HG03571 (cell line): ENCODE measurements at regions not wholly inside any gene's neighbourhood (a gene's known extent, or its start where the extent isn't known, plus 50 kb on each side); places are given as distances from the start of the nearest gene placed in this dataset.

Source experiments
- ATAC-seq: cut with Tn5 transposase; IDR thresholded peaks from one replicate; pipeline ENCODE4 v1.9.1; 2021; ENCODE audit not compliant: unreplicated experiment

- no peak for ATAC-seq
Measured at GRCh38 chr18:78396077-78396476, 583.5 kb upstream of the SALL3 start.

DNA sequence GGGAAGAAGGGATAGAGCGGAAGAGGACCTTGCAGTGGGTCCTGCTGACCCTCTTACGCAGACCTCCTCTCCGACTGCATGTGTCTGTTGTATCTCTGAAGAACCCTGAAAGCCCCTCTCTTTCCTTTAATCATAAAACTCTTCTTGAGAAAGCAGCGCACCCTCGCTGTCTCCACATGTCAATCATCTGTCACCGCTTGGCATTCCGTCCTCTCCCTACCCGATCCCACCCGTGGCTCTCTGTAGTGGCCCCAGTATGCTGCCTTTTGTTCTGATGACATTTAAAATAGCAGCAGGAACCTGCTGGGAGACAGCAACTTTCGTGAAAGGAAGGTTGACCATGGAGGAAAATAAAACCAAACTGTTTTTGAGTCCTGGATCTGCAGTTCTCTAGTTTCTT, 582.9 kb upstream of the SALL3 start:
- ATAC-seq: no peak

DNA sequence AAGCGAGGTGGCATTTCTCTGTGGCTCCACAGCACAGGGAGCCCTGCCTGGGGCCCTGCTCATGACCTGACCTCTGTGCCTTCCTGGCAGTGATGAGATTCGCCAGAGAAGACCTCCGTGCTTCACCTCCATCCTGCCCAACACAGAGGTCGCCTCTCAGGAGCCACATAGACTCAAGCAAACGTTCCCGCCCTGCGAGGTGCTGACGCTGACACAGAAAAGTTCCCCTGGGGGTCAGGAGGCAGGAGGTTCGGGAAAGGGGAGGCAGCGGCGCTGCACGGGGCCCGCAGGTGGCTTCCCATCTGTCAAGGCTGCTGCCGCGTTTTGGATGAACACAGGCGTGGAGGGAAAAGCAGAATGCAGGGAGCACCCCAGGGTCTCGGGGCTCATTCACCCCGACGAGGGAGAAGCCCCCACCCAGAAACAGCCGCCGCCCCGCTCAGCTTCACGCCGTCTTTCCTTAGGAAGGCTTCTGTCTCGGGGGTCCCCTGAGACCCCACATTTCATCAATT, 579.6 kb upstream of the SALL3 start:
- no peak for ATAC-seq

DNA sequence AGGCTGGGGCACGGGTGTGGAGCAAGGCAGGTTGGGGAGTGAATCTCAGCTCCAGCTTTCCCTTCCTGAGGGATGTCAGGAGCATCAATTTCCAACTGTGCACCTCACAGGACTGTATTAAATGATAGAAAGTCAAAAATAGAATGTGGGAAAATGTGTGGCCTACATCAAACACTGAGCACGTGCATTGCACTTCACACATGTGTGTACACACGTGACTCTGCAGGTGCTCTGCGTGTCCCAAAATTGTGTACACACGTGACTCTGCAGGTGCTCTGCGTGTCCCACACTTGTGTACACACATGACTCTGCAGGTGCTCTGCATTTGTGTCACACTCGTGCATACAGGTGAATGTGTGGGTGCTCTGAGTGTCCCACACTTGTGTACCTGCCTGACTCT, 577.2 kb upstream of the SALL3 start:
- no peak for ATAC-seq

GRCh38 chr18:78402966-78403365, 576.7 kb upstream of the SALL3 start:
- ATAC-seq: no peak

DNA sequence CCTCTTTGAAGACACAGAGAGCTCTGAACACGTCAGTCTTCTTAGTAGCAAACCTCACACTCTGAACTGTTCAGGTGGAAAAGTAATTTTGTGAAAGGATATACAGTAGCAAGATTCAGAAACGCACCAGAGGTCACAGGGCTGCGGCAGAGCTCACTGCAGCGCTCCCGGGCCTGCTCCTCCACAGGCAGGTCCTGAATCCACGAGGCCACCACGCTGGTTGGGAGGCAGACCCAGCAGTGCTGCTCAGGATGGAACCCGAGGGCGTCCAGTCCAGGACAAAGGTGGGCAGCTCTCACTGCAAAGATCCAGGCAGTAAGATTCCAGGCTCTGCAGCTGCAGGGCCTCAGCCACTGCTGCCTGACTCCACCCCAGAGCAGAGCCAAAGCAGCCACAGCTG, 576.2 kb upstream of the SALL3 start:
- no peak for ATAC-seq

- ATAC-seq: no peak
Measured at GRCh38 chr18:78405763-78406162, 573.9 kb upstream of the SALL3 start.

- ATAC-seq: no peak
Measured at GRCh38 chr18:78406743-78407465, 572.7 kb upstream of the SALL3 start.

DNA sequence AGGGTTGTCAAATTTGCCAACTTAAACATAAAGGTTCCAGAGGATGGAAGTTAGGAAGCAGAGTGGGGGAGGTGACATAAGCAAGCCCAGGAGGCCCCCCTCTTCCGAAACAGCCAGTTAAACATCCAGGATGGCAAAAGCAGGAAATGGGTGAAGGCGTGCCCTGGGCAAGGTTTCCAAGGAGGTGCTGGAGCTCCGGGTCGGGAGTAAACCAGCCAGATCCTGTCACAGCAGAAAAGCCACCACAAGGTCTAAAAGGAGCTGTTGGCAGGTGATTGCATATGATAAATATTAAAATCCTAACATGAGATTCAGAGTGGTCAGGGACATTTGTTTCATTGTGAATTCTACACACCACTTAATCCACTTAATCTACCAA, 572.2 kb upstream of the SALL3 start:
- no peak for ATAC-seq

GRCh38 chr18:78408623-78409022, 571.0 kb upstream of the SALL3 start:
- no peak for ATAC-seq

- no peak for ATAC-seq
Measured at GRCh38 chr18:78410094-78410786, 569.4 kb upstream of the SALL3 start.

DNA sequence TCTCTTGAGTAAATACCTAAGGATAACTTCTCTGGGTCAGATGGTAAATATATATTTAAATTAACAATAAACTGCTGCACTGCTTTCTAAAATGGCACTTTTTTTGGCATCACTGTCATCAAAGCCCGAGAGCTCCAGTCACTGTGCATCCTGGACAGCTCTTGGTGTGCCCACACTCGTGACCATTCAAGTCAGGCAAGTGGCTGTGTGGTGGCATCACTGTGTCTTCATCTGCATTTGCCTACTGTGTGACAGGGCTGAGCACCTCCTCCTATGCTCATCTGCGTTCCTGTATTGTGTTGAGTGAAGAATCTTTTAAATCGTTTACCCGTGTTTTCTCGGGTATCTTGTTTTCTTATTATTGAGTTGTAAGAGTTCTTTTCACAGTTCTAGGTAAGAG, 568.1 kb upstream of the SALL3 start:
- ATAC-seq: no peak

GRCh38 chr18:78414302-78414701, 565.3 kb upstream of the SALL3 start:
- ATAC-seq: no peak

GRCh38 chr18:78416853-78417252, 562.8 kb upstream of the SALL3 start:
- no peak for ATAC-seq

DNA sequence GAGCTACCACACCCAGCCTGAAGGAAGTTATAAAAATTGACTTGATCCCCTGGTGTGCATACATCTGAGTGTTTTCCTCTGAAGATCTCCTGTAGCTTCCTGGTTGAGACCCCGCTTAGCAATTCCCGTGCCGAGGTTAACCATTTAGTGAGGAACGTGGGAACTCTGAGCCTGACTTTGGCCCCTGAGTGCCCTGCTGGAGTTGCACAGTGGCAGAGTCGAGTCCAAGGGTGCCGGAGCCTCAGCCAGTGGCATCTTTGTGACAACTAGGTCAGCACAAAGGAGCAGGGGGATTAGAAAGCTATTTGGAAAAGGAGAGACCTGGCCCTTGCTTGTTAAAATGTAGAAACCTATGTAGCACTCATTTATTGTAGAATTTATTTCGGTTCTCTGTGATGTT, 561.2 kb upstream of the SALL3 start:
- ATAC-seq: no peak

GRCh38 chr18:78419171-78419570, 560.4 kb upstream of the SALL3 start:
- no peak for ATAC-seq

GRCh38 chr18:78420116-78420515, 559.5 kb upstream of the SALL3 start:
- ATAC-seq: no peak

GRCh38 chr18:78421392-78421791, 558.2 kb upstream of the SALL3 start:
- no peak for ATAC-seq

DNA sequence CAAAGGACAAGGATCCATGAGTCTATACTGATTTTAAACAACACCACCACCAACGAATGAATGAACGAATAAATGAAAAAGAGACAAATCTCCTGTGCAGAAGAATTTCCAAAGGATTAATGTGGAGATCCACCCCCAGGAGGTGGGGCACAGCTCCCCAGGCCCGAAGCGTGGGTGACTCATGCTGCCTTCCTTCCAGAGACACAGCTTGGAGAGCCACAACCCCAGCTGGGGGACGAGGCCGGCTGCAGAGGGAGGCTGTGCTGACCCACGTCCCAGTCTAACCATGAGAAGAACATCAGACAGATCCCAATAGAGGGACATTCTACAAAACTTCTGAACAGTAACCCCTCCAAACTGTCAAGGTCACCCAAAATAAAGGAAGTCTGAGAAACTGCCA, 557.3 kb upstream of the SALL3 start:
- no peak for ATAC-seq

DNA sequence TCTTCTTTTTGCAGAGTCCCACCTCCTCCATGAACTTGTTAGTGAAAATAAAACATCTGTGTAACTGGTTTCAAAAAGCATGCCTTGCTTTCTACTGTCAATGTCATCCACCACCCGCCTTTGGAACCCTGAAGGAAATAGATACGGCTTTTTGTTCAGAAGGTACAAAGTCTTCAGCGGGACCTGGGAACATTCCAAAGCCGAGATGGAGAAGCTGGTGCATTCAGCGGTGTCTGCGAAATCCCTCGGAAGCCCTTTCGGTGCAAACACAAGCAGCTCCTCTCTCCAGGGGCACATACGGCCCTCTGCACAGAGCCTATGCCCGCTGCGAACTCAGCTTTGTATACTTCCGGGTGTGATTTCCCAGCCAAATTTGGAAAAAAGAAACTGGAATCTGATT, 555.8 kb upstream of the SALL3 start:
- no peak for ATAC-seq

DNA sequence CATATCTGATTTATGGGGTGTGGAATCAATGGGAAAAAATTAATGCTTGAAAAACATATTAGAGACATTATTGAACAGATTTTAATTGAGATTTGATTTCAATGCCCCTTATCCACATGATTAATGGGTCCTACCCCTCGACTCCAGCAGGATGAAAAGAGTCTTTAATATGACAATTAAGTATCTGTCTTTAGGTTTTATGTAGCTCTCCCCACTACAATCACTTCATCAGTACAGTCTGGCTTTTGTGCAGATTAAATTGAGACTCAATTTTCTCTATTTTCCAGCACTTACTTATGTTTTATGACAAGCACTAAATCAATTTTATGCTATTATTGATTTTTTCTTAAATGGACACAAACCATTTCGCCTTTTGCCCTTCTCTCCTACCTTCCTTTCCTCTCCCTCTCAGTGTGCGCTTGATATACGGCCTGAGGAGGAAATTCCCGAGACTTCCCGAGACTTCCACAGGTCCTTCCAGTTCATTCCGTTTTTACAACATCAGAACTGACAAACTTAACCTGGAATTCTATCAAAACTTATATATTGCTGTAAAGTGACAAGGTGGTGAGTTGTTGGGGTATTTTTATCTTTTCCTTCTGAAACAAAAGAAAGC, 555.1 kb upstream of the SALL3 start:
- no peak for ATAC-seq

DNA sequence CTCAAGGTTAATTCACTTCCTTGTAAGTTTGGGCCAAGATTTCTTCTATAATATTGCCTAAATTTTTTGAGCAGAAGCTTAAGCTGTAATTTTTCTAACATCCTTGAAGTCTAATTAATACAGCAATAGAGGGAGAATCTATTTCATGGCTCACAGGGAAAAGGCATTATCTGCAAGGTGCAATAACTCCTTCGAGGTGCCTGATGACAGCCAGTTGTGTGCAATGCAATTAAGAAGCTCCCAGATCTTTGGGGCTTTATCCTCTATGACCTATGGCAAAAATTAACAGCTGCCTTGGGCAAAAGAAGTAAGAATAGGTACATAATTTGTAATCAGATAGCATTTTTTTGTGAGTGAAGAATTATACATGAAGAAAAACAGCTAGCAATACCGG, 554.6 kb upstream of the SALL3 start:
- ATAC-seq: no peak
